Subcutaneous abdominal adipose tissue (tissue), 5 donors: ENCODE measurements at regions not wholly inside any gene's neighbourhood (a gene's known extent, or its start where the extent isn't known, plus 50 kb on each side); places are given as distances from the start of the nearest gene placed in this dataset.
"Not testable (repeated sequence)": the region's sequence is repeated elsewhere in the genome, so short reads cannot be mapped to it uniquely, and the experiment has no call there.

ENCODE experiments used
- H3K27ac ChIP-seq: one replicate; pipeline ENCODE4 v1.7.0; 2013; ENCODE audit warnings: low read depth, mild to moderate bottlenecking, inconsistent platforms, low read length, moderate library complexity
- H3K27me3 ChIP-seq, 5 donors: one replicate each; pipeline ENCODE4 v1.7.0; 2013; ENCODE audit warnings: low read length in 5 of 5, inconsistent platforms in 1 of 5; ENCODE audit not compliant: control insufficient read depth in 5 of 5, insufficient read depth in 4 of 5
- H3K36me3 ChIP-seq, 5 donors: one replicate each; pipeline ENCODE4 v1.7.0; 2013; ENCODE audit warnings: low read length in 5 of 5; ENCODE audit not compliant: control insufficient read depth in 5 of 5, insufficient read depth in 5 of 5
- H3K4me1 ChIP-seq, 5 donors: one replicate each; pipeline ENCODE4 v1.7.0; 2013; ENCODE audit warnings: low read length in 5 of 5, mild to moderate bottlenecking in 3 of 5, moderate library complexity in 1 of 5; ENCODE audit not compliant: control insufficient read depth in 5 of 5, insufficient read depth in 5 of 5
- H3K4me3 ChIP-seq, 5 donors: one replicate each; pipeline ENCODE4 v1.7.0; 2013; ENCODE audit warnings: low read length in 5 of 5, low read depth in 1 of 5
- H3K9ac ChIP-seq, 5 donors: one replicate each; pipeline ENCODE4 v1.7.0; 2013; ENCODE audit warnings: low read length in 5 of 5, mild to moderate bottlenecking in 4 of 5, moderate library complexity in 3 of 5
- H3K9me3 ChIP-seq, 5 donors: one replicate each; pipeline ENCODE4 v1.7.0; 2013; ENCODE audit warnings: low read length in 5 of 5; ENCODE audit not compliant: control insufficient read depth in 5 of 5
- donor health status: healthy.
- donor health status: healthy.
- donor health status: healthy.
- donor health status: healthy.
- donor health status: healthy.

GRCh38 chr1:191074881-191075280, 597.2 kb upstream of the BRINP3 start:
- H3K9me3 ChIP-seq: peaks cover 0 to 2% (median 0%) of the 10 kb centered on the region in 5 donors
- H3K9ac ChIP-seq: no peak overlapping the region
- H3K4me1 ChIP-seq: no peaks in the 10 kb centered on the region
- no peaks in the 10 kb centered on the region for H3K36me3 ChIP-seq
- H3K4me3 ChIP-seq: no peak overlapping the region
- no peaks in the 10 kb centered on the region for H3K27me3 ChIP-seq
- no peak overlapping the region for H3K27ac ChIP-seq

- H3K9ac ChIP-seq, H3K27me3 ChIP-seq, H3K36me3 ChIP-seq, H3K27ac ChIP-seq, H3K4me1 ChIP-seq, H3K9me3 ChIP-seq, H3K4me3 ChIP-seq: not testable (repeated sequence)
Observed at GRCh38 chr1:191083090-191083489, 605.4 kb upstream of the BRINP3 start.

GRCh38 chr1:191085121-191085520, 607.5 kb upstream of the BRINP3 start:
- Histone ChIP-seq H3K9ac (no peak overlapping the region), H3K4me1 (no peaks in the 10 kb centered on the region), H3K4me3 (no peak overlapping the region), H3K9me3 (no peaks in the 10 kb centered on the region), H3K27me3 (no peaks in the 10 kb centered on the region), H3K36me3 (no peaks in the 10 kb centered on the region), H3K27ac (no peak overlapping the region)

GRCh38 chr1:191086910-191087309, 609.2 kb upstream of the BRINP3 start:
- Histone ChIP-seq H3K4me3 (no peak overlapping the region), H3K27ac (no peak overlapping the region), H3K9me3 (no peaks in the 10 kb centered on the region), H3K27me3 (no peaks in the 10 kb centered on the region), H3K4me1 (no peaks in the 10 kb centered on the region), H3K9ac (no peak overlapping the region), H3K36me3 (no peaks in the 10 kb centered on the region)

GRCh38 chr1:191096405-191096804, 618.7 kb upstream of the BRINP3 start:
- Histone ChIP-seq H3K9me3 (no peaks in the 10 kb centered on the region), H3K4me3 (no peak overlapping the region), H3K4me1 (no peaks in the 10 kb centered on the region), H3K9ac (no peak overlapping the region), H3K27me3 (no peaks in the 10 kb centered on the region), H3K27ac (no peak overlapping the region), H3K36me3 (no peaks in the 10 kb centered on the region)

DNA sequence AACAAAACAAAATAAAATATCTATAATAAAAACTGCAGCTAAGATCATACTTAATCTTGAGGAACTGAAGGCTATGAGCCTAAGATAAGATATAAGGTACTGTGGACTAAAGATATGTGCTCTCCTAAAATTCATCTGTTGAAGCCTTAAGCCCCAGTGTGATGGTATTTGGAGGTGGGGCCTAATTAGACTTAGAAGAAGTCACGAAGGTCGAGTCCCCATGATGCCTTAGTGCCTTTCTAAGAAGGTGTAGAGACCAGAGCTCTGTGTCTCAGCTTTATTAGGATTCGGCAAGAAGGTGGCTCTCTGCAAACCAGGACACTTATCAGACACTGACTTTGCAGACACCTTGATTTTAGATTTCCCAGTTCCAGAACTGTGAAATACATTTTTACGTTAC, 622.0 kb upstream of the BRINP3 start:
- Histone ChIP-seq H3K9ac (no peak overlapping the region), H3K9me3 (no peaks in the 10 kb centered on the region), H3K36me3 (no peaks in the 10 kb centered on the region), H3K27me3 (no peaks in the 10 kb centered on the region), H3K4me1 (no peaks in the 10 kb centered on the region), H3K4me3 (no peak overlapping the region), H3K27ac (no peak overlapping the region)

- H3K9ac ChIP-seq: no peak overlapping the region
- no peaks in the 10 kb centered on the region for H3K27me3 ChIP-seq
- no peaks in the 10 kb centered on the region for H3K36me3 ChIP-seq
- no peaks in the 10 kb centered on the region for H3K9me3 ChIP-seq
- H3K4me3 ChIP-seq: no peak overlapping the region
- no peaks in the 10 kb centered on the region for H3K4me1 ChIP-seq
- H3K27ac ChIP-seq: no peak overlapping the region
Observed at GRCh38 chr1:191101960-191102359, 624.3 kb upstream of the BRINP3 start.

DNA sequence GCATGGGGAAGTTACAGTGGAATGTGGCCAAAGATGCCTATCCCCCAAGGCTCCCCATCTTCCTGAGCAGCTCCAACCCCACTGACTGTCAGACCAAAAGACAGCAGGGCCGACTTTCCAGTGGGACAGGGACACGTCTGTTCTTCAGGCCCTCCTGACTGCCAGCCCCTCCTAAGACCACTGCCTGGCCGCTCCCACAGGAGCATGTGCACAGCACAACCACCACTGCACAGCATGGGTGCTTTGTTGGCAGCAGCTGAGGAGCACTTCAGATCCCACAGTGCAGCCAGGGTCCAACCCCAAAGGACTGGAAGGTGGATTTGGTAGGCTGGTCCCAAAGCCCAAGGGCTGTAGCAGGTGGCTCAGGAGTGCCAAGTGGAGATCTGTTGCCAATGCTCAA, 648.3 kb upstream of the BRINP3 start:
- Histone ChIP-seq H3K4me3 (no peak overlapping the region), H3K9ac (no peak overlapping the region), H3K36me3 (no peaks in the 10 kb centered on the region), H3K27ac (no peak overlapping the region), H3K27me3 (no peaks in the 10 kb centered on the region), H3K9me3 (peaks cover 0 to 7% (median 3%) of the 10 kb centered on the region in 5 donors), H3K4me1 (no peaks in the 10 kb centered on the region)

DNA sequence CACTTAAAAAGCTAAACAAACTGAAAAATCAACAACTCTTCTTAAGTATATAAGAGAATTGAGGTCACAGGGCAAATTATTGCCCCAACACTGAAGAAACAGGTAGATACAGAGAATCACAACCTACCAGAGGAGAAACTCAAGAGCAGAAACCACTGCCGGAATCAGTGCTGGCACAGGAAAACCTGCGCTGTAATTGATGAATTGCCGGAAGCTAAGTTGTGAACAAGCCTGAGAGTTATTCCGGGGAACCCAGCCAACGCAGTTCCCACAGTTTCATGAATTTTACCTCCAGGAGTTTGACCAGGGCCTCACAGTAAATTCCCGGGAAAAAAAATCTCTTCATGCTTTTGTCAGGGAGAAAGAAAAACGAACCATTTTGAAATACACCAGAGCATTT, 657.1 kb upstream of the BRINP3 start:
- H3K4me3 ChIP-seq: no peak overlapping the region
- H3K9me3 ChIP-seq: no peaks in the 10 kb centered on the region
- H3K27me3 ChIP-seq: no peaks in the 10 kb centered on the region
- no peaks in the 10 kb centered on the region for H3K36me3 ChIP-seq
- H3K9ac ChIP-seq: no peak overlapping the region
- peaks cover 0 to 2% (median 0%) of the 10 kb centered on the region in 5 donors for H3K4me1 ChIP-seq
- no peak overlapping the region for H3K27ac ChIP-seq

- Histone ChIP-seq H3K36me3 (no peaks in the 10 kb centered on the region), H3K27me3 (no peaks in the 10 kb centered on the region), H3K4me1 (no peaks in the 10 kb centered on the region), H3K9me3 (peaks cover 0 to 3% (median 0%) of the 10 kb centered on the region in 5 donors), H3K9ac (no peak overlapping the region), H3K4me3 (no peak overlapping the region), H3K27ac (no peak overlapping the region)
Observed at GRCh38 chr1:191140038-191140437, 662.4 kb upstream of the BRINP3 start.

GRCh38 chr1:191142748-191143147, 665.1 kb upstream of the BRINP3 start:
- Histone ChIP-seq H3K4me1 (no peaks in the 10 kb centered on the region), H3K9me3 (peaks cover 0 to 3% (median 0%) of the 10 kb centered on the region in 5 donors), H3K4me3 (no peak overlapping the region), H3K27ac (no peak overlapping the region), H3K27me3 (no peaks in the 10 kb centered on the region), H3K9ac (no peak overlapping the region), H3K36me3 (no peaks in the 10 kb centered on the region)
